Right renal cortex interstitium (tissue), 3 donors: ENCODE measurements at regions not wholly inside any gene's neighbourhood (a gene's known extent, or its start where the extent isn't known, plus 50 kb on each side); places are given as distances from the start of the nearest gene placed in this dataset.

Source experiments
- DNase-seq, 3 donors: peaks; one replicate each; pipeline ENCODE4 v3.0.0-alpha.2; 2013; ENCODE audit warnings: low read depth in 3 of 3, low spot score in 2 of 3

DNA sequence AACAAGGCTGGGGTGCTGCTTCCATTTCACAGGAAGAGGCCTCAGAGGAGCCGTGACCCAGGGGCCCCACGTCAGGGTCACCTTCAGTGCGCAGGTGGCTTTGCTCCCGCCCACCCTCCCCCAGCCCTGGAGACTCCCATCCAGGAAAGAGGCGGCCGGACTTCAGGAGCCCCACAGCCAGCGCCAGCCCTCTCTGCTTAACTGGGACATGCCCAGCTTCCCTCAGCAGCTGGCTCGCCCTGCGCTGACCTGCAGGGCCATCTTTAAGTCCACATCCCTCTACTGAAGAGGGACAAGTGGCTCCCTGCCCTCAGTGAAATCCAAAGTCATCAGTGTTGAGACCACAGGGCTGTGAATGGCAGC is 141.9 kb upstream of the PPP2R2D start:
- DNase-seq: no peak

- no peak for DNase-seq
Observed at GRCh38 chr10:131759347-131759746, 141.5 kb upstream of the PPP2R2D start.

- DNase-seq: no peak
Observed at GRCh38 chr10:131760416-131761166, 140.2 kb upstream of the PPP2R2D start.

- DNase-seq: no peak
Observed at GRCh38 chr10:131762789-131763696, 137.8 kb upstream of the PPP2R2D start.

DNA sequence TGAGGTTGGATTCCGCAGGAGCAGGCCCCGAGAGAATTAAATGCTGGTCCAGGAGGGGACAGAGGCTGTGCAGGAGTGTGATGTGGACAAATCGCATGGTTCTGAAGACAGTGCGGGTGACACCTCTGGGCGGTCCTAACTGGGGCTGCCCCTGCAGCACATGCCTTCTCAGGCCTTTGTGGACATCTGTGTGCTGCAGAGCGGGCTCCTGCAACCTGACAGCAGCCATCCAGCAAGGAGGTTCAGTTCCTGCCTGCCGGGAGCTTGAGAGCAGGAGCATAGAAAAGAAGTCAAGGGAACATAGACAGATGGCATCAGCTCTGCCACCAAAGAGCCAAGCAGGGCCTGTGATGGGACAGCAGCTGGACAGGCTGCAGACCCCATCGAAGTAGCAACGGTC is 135.9 kb upstream of the PPP2R2D start:
- DNase-seq: no peak

DNA sequence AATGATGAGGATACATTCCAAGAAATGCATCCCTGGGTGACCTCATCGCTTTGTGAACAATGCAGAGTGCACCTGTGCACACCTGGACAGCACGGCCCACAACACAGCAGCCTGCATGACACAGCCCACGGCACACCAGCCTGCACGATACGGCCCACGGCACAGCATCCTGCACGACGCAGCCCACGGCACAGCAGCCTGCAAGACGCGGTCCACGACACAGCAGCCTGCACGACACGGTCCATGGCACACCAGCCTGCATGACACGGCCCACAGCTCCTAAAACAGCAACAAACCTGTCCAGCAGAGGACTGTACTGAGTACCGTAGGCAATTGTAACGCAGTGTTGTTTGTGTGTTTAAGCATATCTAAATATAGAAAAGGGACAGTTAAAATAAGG is 134.7 kb upstream of the PPP2R2D start:
- no peak for DNase-seq

GRCh38 chr10:131767716-131768115 is 133.1 kb upstream of the PPP2R2D start:
- DNase-seq: no peak

DNA sequence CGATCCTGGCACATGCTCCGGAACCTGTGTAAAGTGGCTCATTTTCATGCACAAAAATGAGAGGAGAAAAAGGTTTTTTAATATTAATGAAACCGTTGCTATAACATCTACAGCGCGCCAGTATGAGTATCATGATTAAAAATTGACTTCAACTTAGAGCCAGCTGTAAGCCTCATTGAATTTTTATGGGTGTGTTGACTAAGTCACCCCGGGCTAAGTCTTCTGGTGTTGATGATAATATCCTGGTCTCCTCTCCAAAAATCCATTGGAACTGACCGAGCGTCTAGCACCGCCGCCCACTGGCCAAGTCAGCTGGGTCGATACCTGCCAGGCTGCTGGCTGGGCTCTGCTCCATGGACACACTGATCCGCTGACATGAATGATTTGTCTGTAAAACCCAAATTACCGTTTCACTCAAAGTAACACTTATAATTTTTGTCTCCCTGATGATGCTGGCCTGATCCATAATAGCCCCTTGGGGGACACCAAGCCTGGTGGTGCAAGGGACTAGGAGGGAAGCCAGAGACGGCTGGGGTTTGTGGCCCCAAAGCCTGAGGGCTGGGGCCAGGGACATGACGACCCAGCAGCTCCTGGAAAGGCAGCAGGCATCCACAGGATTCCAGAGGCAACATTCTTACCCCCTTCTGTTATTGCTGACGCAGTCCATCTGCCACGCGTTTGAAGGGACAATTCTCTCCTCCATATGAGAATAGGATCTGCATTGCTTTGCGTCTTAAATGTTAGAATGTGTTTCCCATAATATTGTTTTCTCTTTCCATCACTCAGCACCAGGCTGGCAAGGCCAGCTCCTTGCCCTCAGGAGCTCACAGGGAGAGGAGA is 131.0 kb upstream of the PPP2R2D start:
- DNase-seq: peak in 1 of 3 donors; percentile 50

GRCh38 chr10:131770946-131771633 is 129.7 kb upstream of the PPP2R2D start:
- no peak for DNase-seq

DNA sequence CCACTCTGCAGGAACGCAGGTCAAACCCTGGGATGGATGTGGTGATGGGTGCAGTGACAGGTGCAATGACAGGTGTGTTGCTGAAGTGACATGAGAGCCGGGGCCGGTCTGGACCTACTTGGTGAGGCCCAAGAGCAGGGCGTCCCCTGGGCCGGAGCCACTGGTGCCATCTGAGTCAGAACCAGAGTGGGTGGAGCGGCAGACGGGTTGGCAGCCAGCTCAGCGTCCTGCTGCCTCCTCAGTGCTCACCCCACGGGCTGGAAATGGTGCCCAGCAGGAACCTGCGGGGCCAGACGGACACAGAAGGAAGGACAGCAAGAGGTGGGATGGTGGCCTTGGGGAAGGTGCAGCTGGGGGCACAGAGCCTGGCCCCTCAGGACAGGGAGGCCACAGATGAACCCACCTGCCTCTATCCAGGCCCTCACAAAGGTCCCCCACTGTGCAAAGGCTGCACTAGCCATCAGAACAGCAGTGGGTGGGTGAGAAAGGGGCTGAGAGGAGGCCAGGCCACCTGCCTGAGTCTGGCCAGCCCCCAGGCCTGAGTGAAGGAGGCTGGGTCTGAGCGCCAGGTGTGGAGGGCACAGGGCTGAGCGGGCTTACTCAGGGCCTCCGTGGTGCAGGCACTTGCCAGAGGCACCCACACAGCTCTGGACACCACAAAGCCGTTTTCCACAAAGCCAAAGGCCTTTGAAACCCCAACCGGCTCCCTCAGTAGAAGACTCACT is 129.0 kb upstream of the PPP2R2D start:
- DNase-seq: no peak

GRCh38 chr10:131772441-131772840 is 128.4 kb upstream of the PPP2R2D start:
- no peak for DNase-seq

DNA sequence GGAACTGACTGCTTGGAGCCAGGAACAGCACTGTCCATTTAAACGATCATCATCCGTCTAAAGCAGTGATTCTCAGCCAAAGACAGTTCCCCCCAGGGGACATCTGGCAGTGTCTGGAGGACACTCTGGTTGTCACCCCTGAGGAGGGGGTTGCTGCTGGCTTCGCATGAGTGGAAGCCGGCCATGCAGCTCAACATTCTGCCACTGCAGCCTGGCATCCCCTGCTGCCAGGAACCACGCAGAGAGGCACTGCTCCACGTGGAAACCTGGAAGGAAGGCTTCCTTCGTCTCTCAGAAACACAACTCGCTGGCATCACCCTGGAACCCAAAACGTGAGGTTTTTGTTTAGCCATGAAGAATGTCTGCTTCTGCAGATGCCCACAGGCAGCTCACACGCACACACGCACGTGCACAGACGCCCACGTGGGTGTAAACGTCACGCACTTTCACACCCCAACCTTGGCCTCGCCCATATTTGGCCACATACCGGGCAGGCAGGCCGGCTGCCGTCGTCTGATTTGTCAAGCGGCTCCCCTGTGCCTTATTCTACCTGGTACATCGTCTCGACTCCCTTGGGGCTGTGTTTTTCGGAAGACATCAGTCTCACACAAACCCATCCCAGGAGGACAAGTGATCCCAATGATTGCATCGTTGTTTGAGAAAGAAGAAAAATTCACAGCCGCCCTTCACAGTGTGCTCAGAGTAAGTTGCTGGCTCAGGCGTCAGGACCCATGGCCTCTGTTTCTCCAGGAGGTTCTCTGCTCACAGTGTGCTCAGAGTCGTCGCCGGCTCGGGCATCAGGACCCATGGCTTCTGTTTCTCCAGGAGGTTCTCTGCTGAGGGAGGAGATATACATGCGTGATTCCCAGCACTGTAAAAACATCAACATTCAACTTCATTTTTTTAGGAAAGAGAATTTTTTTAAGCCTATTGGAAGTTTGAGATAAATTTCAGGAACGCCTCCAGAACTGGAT is 127.2 kb upstream of the PPP2R2D start:
- DNase-seq: no peak

DNA sequence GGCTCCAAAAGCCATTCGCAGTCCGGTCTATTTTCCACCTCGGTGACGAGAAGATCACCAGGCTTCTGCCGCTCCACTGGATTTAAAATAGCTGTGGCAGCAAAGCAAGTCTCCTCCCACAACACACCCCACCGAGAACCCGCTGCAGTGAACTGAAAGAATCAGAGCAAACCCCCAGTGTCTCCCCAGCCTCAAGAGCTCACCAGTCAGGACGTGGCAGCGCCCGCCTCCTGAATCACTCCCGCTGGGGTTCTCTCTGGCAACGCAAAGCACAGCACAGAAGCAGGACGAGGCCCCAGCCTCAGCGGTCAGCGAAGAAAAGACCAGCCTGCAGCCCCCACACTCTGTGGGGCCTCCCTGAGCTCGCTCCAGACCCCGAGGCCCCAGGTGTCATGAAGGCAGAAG is 126.1 kb upstream of the PPP2R2D start:
- no peak for DNase-seq

- no peak for DNase-seq
Observed at GRCh38 chr10:131775433-131775832, 125.4 kb upstream of the PPP2R2D start.

DNA sequence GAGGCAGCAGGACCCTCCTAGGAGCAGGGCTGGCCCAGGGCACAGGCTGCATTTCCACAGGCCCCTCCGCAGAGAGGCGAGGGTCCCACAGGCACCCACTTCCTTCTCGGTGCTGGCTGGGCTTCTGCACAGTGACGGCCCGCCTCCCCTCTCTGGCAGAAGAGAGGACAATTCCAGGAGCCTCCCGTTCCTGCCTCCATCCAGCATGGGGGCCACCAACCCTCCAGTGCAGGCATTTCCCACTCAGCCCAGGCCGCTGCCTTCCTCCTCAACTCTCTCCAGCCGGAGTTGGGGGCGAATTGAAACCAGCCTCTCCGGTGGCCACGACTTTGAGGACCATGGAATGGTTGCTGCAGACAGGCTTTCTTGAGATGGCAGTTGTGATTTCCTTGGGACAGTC is 125.0 kb upstream of the PPP2R2D start:
- no peak for DNase-seq

GRCh38 chr10:131776496-131776895 is 124.3 kb upstream of the PPP2R2D start:
- no peak for DNase-seq

DNA sequence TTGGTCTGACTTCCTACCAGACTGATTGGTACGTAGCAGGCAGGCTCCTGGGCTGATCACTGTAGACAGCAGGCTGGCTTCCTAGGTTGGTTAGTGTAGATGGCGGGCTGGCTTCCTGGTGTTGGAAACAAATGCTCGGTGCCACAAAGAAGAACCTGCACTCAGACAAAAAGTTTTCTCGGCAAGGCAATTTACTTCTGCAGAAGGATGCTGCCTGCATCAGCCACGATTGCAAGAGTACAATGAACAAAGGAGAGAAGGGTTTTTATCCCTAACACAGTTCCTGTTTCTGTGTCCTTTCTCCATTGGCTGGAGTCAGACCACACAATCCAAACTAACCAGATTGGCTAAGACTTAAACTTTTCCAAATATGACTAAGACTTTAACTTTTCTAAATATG is 123.6 kb upstream of the PPP2R2D start:
- DNase-seq: no peak

GRCh38 chr10:131777921-131778320 is 122.9 kb upstream of the PPP2R2D start:
- no peak for DNase-seq

GRCh38 chr10:131778385-131778784 is 122.4 kb upstream of the PPP2R2D start:
- DNase-seq: no peak
